WTC11 (cell line): ENCODE measurements at regions not wholly inside any gene's neighbourhood (a gene's known extent, or its start where the extent isn't known, plus 50 kb on each side); places are given as distances from the start of the nearest gene placed in this dataset.

ENCODE experiments used
- CTCF ChIP-seq: fragments of 200-600 bp; IDR thresholded peaks from 2 replicates; pipeline ENCODE4 v1.8.0; 2022; ENCODE audit warnings: antibody characterized with exemption
- MYBL2 ChIP-seq: sonication (generic); formaldehyde crosslinking; IDR thresholded peaks from 2 replicates; pipeline ENCODE4 v1.8.1; 2023; ENCODE audit warnings: mild to moderate bottlenecking, moderate library complexity, missing genetic modification reagents
- PREB ChIP-seq: sonication (generic); formaldehyde crosslinking; IDR thresholded peaks from 2 replicates; pipeline ENCODE4 v1.8.1; 2022; ENCODE audit warnings: mild to moderate bottlenecking, missing genetic modification reagents, moderate library complexity, borderline replicate concordance
- SMAD3 ChIP-seq: sonication (generic); formaldehyde crosslinking; IDR thresholded peaks from 2 replicates; pipeline ENCODE4 v1.8.0; 2022; ENCODE audit warnings: missing genetic modification reagents, mild to moderate bottlenecking, borderline replicate concordance
- ZSCAN18 ChIP-seq: fragments of 250-450 bp; sonication (Bioruptor Pico); IDR thresholded peaks from 2 replicates; pipeline ENCODE4 v2.1.2; 2022; ENCODE audit warnings: mild to moderate bottlenecking, moderate library complexity

- TF ChIP-seq CTCF = no peak
- no peak for TF ChIP-seq MYBL2 (CRISPR knock-in tag)
- no peak for TF ChIP-seq PREB (CRISPR knock-in tag)
- no peak for TF ChIP-seq ZSCAN18 (CRISPR knock-in tag)
- TF ChIP-seq SMAD3 (CRISPR knock-in tag) = no peak
Observed at GRCh38 chr2:235194836-235195235, 243.0 kb downstream of the SH3BP4 start.
